Common myeloid progenitor, CD34-positive (primary cell): ENCODE measurements at regions not wholly inside any gene's neighbourhood (a gene's known extent, or its start where the extent isn't known, plus 50 kb on each side); places are given as distances from the start of the nearest gene placed in this dataset.

Experiments
- CTCF ChIA-PET: fragments of 350-600 bp; sonication (Branson Sonifier 250); formaldehyde crosslinking; loops from one replicate; lab custom pipeline; 2021; ENCODE audit warnings: antibody characterized with exemption; lab: Charles Lee
- POLR2A ChIA-PET: fragments of 350-600 bp; sonication (Branson Sonifier 250); formaldehyde crosslinking; loops from one replicate; lab custom pipeline; 2021; ENCODE audit warnings: antibody characterized with exemption; lab: Charles Lee
- DNase-seq, 3 donors: peaks; one replicate each; pipeline versions ENCODE4 v3.0.0 to v3.0.0-alpha.2; 2013
- H3K27ac ChIP-seq, 2 experiments: 1 replicate in 1 of 2; 2 replicates in 1 of 2; pipeline ENCODE4 v1.7.0; 2013; ENCODE audit warnings: inconsistent platforms in 2 of 2, low read length in 2 of 2, mild to moderate bottlenecking in 2 of 2, low read depth in 1 of 2, moderate library complexity in 1 of 2; ENCODE audit not compliant: severe bottlenecking in 2 of 2, insufficient read depth in 1 of 2, poor library complexity in 1 of 2
- H3K27me3 ChIP-seq, 5 experiments: replicated peaks in 2 of 5; 1 replicate in 3 of 5; 2 replicates in 2 of 5; pipeline versions ENCODE4 v1.6.1 to v1.7.0; 2013; ENCODE audit warnings: low read length in 4 of 5, mild to moderate bottlenecking in 2 of 5, moderate library complexity in 2 of 5, inconsistent platforms in 1 of 5; ENCODE audit not compliant: insufficient read depth in 5 of 5, control insufficient read depth in 4 of 5
- H3K36me3 ChIP-seq, 4 experiments: 1 replicate in 2 of 4; 2 replicates in 2 of 4; pipeline versions ENCODE4 v1.6.1 to v1.7.0; 2013; ENCODE audit warnings: low read length in 3 of 4, control low read depth in 1 of 4, mild to moderate bottlenecking in 1 of 4; ENCODE audit not compliant: control insufficient read depth in 4 of 4, insufficient read depth in 4 of 4
- H3K4me1 ChIP-seq, 4 experiments: 1 replicate in 3 of 4; 2 replicates in 1 of 4; pipeline versions ENCODE4 v1.6.1 to v1.7.1; 2013; ENCODE audit warnings: low read length in 3 of 4, mild to moderate bottlenecking in 3 of 4, control low read depth in 1 of 4, inconsistent platforms in 1 of 4, moderate library complexity in 1 of 4; ENCODE audit not compliant: control insufficient read depth in 4 of 4, insufficient read depth in 4 of 4; ENCODE audit errors: control extremely low read depth in 1 of 4
- H3K4me3 ChIP-seq, 7 experiments: 1 replicate in 4 of 7; 2 replicates in 3 of 7; pipeline versions ENCODE4 v1.5.1 to v1.7.0; 2013; ENCODE audit warnings: mild to moderate bottlenecking in 7 of 7, low read length in 6 of 7, moderate library complexity in 6 of 7, inconsistent platforms in 2 of 7, low read depth in 2 of 7, control low read depth in 1 of 7; ENCODE audit not compliant: insufficient read depth in 4 of 7, control insufficient read depth in 1 of 7; ENCODE audit errors: extremely low read depth in 1 of 7
- H3K9me3 ChIP-seq, 5 experiments: 1 replicate in 4 of 5; 2 replicates in 1 of 5; pipeline versions ENCODE4 v1.6.1 to v1.7.1; 2013; ENCODE audit warnings: low read length in 4 of 5, mild to moderate bottlenecking in 2 of 5, inconsistent platforms in 1 of 5, low read depth in 1 of 5, moderate library complexity in 1 of 5; ENCODE audit not compliant: control insufficient read depth in 4 of 5, insufficient read depth in 2 of 5; ENCODE audit errors: control extremely low read depth in 1 of 5
- WGBS: methylation state at CpG from one replicate; pipeline ENCODE4 v1.1.5; 2013; ENCODE audit not compliant: insufficient coverage; 5-methylcytosine and 5-hydroxymethylcytosine counted together

- peak; percentile 22 to 80 (median 68) for DNase-seq
- H3K9me3 ChIP-seq: peaks cover 0 to 2% (median 0%) of the 10 kb centered on the region in 5 experiments
- H3K27ac ChIP-seq: peak overlapping the region in 1 of 2 experiments; percentile 10
- peak overlapping the region in 1 of 7 experiments; percentile 0 for H3K4me3 ChIP-seq
- WGBS: no CpG with 5 or more reads among the region's 2 CpGs
- ChIA-PET POLR2A (no interaction called here), CTCF (interaction anchor here (1.1 kb wide), 1 partner anchor 144 kb away, joined by 3 read pairs; no protein-coding TSS in a partner anchor)
- no peaks in the 10 kb centered on the region for H3K36me3 ChIP-seq
- no peaks in the 10 kb centered on the region for H3K27me3 ChIP-seq
- H3K4me1 ChIP-seq: peaks cover 13 to 21% (median 21%) of the 10 kb centered on the region in 4 experiments
These were observed 70.4 kb upstream of the BACH1 start for GRCh38 chr21:29228306-29228705.

GRCh38 chr21:29230551-29231261, 68.0 kb upstream of the BACH1 start:
- no peak for DNase-seq
- ChIA-PET CTCF (interaction anchor here (0.9 to 1.8 kb wide), 7 partner anchors 9 to 130 kb away, joined by 3 to 6 read pairs (median 3); no protein-coding TSS in a partner anchor), POLR2A (no interaction called here)
- H3K4me3 ChIP-seq: no peak overlapping the region
- H3K4me1 ChIP-seq: peaks cover 16 to 27% (median 25%) of the 10 kb centered on the region in 4 experiments
- H3K27me3 ChIP-seq: no peaks in the 10 kb centered on the region
- H3K36me3 ChIP-seq: no peaks in the 10 kb centered on the region
- WGBS: 100% methylated on average over 3 of the region's 3 CpGs
- no peaks in the 10 kb centered on the region for H3K9me3 ChIP-seq
- no peak overlapping the region for H3K27ac ChIP-seq

- WGBS: 100% methylated on average over 5 of the region's 6 CpGs
- CTCF ChIA-PET: interaction anchor here (0.6 to 2.8 kb wide), 11 partner anchors 39 to 172 kb away, joined by 3 to 7 read pairs (median 4); no protein-coding TSS in a partner anchor
These were observed 66.8 kb upstream of the BACH1 start for GRCh38 chr21:29231756-29232529.

GRCh38 chr21:29232530-29233255, 66.0 kb upstream of the BACH1 start:
- Histone ChIP-seq H3K9me3 (no peaks in the 10 kb centered on the region), H3K27ac (no peak overlapping the region), H3K4me1 (peaks cover 26 to 43% (median 40%) of the 10 kb centered on the region in 4 experiments), H3K36me3 (no peaks in the 10 kb centered on the region), H3K4me3 (no peak overlapping the region), H3K27me3 (no peaks in the 10 kb centered on the region)
- ChIA-PET POLR2A (no interaction called here), CTCF (interaction anchor here (0.9 to 2.8 kb wide), 7 partner anchors 40 to 117 kb away, joined by 3 to 7 read pairs (median 4); no protein-coding TSS in a partner anchor)
- over 99% methylated on average over 8 of the region's 8 CpGs for WGBS
- DNase-seq: peak in 1 of 3 donors; percentile 42

More at GRCh38 chr21:29231756-29232529, 66.8 kb upstream of the BACH1 start:
- Histone ChIP-seq H3K27ac (no peak overlapping the region), H3K4me1 (peaks cover 23 to 38% (median 37%) of the 10 kb centered on the region in 4 experiments), H3K27me3 (no peaks in the 10 kb centered on the region), H3K36me3 (no peaks in the 10 kb centered on the region), H3K4me3 (no peak overlapping the region), H3K9me3 (no peaks in the 10 kb centered on the region)
- no peak for DNase-seq
- POLR2A ChIA-PET: interaction anchor here (0.7 kb wide), 1 partner anchor 23 kb away, joined by 3 read pairs; no protein-coding TSS in a partner anchor

- 33% methylated on average over 3 of the region's 7 CpGs for WGBS
- Histone ChIP-seq H3K36me3 (no peaks in the 10 kb centered on the region), H3K27me3 (no peaks in the 10 kb centered on the region), H3K4me3 (no peak overlapping the region), H3K9me3 (no peaks in the 10 kb centered on the region), H3K4me1 (peaks cover 25 to 43% (median 39%) of the 10 kb centered on the region in 4 experiments), H3K27ac (no peak overlapping the region)
- DNase-seq: peak; percentile 38 to 82 (median 76)
- ChIA-PET POLR2A (no interaction called here), CTCF (interaction anchor here (0.9 to 2.8 kb wide), 9 partner anchors 16 to 116 kb away, joined by 4 to 12 read pairs (median 6); no protein-coding TSS in a partner anchor)
These were observed 65.5 kb upstream of the BACH1 start for GRCh38 chr21:29233256-29233546.

GRCh38 chr21:29233611-29234540, 64.8 kb upstream of the BACH1 start:
- over 99% methylated on average over 9 of the region's 11 CpGs for WGBS
- Histone ChIP-seq H3K4me1 (peaks cover 25 to 43% (median 39%) of the 10 kb centered on the region in 4 experiments), H3K4me3 (no peak overlapping the region), H3K36me3 (no peaks in the 10 kb centered on the region), H3K27ac (no peak overlapping the region), H3K27me3 (no peaks in the 10 kb centered on the region), H3K9me3 (no peaks in the 10 kb centered on the region)
- ChIA-PET POLR2A (no interaction called here), CTCF (interaction anchor here (0.6 to 2.8 kb wide), 20 partner anchors 8 to 140 kb away, joined by 3 to 12 read pairs (median 5); no protein-coding TSS in a partner anchor)
- DNase-seq: no peak
